Aorta (tissue), 5 donors: ENCODE measurements at regions not wholly inside any gene's neighbourhood (a gene's known extent, or its start where the extent isn't known, plus 50 kb on each side); places are given as distances from the start of the nearest gene placed in this dataset.
A peak's percentile ranks its signal among the peaks of the same experiment; 100 is the strongest.

Experiments used
- ATAC-seq: fragments of 200-7000 bp; cut with Tn5 transposase; one replicate; pipeline ENCODE4 v1.9.1; 2022; ENCODE audit warnings: moderate library complexity; ENCODE audit not compliant: low FRiP score
- DNase-seq, 2 donors: peaks; one replicate each; pipeline ENCODE4 v3.0.0-alpha.2; 2020
- H3K27ac ChIP-seq, 2 donors: one replicate each; pipeline ENCODE4 v1.5.1; 2013; ENCODE audit warnings: low read length in 2 of 2, mild to moderate bottlenecking in 2 of 2, moderate library complexity in 2 of 2, control low read depth in 1 of 2, inconsistent platforms in 1 of 2, low read depth in 1 of 2
- H3K27me3 ChIP-seq, 2 donors: one replicate each; pipeline ENCODE4 v1.6.1; 2013; ENCODE audit warnings: control low read depth in 1 of 2, low read length in 1 of 2, mild to moderate bottlenecking in 1 of 2, moderate library complexity in 1 of 2; ENCODE audit not compliant: insufficient read depth in 2 of 2, control insufficient read depth in 1 of 2
- H3K36me3 ChIP-seq, 2 donors: one replicate each; pipeline ENCODE4 v1.6.1; 2013; ENCODE audit warnings: control low read depth in 1 of 2, low read length in 1 of 2, mild to moderate bottlenecking in 1 of 2; ENCODE audit not compliant: insufficient read depth in 2 of 2, control insufficient read depth in 1 of 2
- H3K4me1 ChIP-seq, 2 donors: one replicate each; pipeline ENCODE4 v1.6.1; 2013; ENCODE audit warnings: low read length in 2 of 2, control low read depth in 1 of 2, mild to moderate bottlenecking in 1 of 2, moderate library complexity in 1 of 2; ENCODE audit not compliant: insufficient read depth in 2 of 2, control insufficient read depth in 1 of 2
- H3K4me3 ChIP-seq, 2 donors: one replicate each; pipeline ENCODE4 v1.5.1; 2013; ENCODE audit warnings: low read length in 2 of 2, control low read depth in 1 of 2, mild to moderate bottlenecking in 1 of 2
- H3K9me3 ChIP-seq: one replicate; pipeline ENCODE4 v1.6.1; 2013; ENCODE audit warnings: mild to moderate bottlenecking, low read length; ENCODE audit not compliant: control insufficient read depth
- WGBS, 2 donors: extraction: QIAGEN DNeasy Blood & Tissue Kit; methylation state at CpG; one replicate each; pipeline ENCODE4 v1.1.7; 2013; 5-methylcytosine and 5-hydroxymethylcytosine counted together
- intact Hi-C, 2 donors: fragments of 100-400 bp; cut with DNase I; formaldehyde crosslinking; loops; one replicate each; pipeline versions ENCODE4 v1.14.2 to v1.15.0; 2022
- donor health status: healthy with polysubstance abuse.
- donor health status: Bipolar disorder and iron deficiency.
- donor health status: DM: no; HTN: no; CAD: no.
- donor health status: DM: no; HTN: no; CAD: no.
- donor health status: DM: yes; HTN: yes; CAD: no.

DNA sequence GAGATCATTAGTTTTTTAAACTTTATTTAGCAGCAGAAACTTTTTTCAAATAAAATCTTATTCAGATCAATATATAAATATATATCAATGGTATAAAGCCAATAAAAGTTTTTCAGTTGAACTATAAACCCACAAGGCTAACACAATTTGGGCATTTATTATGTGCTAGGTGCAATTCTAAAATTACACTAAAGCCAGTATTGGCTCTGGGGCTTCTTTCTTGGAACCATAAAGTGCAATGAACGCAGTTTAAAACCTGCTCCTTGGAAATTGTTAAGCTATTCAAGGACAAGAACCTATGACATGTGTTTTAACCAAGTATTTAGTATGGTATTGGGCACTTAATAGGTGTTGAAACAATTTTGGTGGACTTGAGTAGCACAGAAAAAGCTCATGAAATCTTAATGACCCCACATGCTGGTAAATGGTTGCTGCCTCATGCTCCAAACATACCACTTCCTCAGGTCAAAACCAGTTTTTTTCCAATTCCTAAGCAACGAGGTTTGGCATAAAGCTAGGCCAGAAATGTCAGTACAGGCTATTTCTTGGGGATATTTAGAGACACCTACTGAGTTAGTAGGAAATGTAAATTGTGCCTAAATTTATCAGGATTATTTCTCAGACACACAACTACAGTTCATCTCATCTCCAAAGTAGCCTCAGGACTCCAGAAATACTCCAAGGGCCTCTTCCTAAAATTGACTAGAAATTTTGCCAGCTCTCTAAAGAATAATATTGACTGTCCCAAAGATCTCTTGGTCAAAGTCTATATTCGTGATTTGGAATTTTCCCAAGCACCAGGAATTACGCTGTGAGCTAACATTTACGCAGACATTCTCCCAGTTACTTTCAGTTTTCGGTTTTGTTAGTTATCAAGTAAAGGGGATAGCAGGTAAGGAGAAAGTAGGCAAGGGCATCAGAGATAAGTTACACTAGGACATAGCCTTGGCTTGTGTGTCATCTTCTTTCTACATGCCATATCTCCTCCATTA is 90.9 kb upstream of the LGSN start:
- 60 to 64% methylated on average over 6 of the region's 6 CpGs for WGBS, 2 donors
- ATAC-seq: no peak
- Histone ChIP-seq H3K9me3 (no peaks in the 10 kb centered on the region), H3K27me3 (no peaks in the 10 kb centered on the region), H3K27ac (no peak overlapping the region), H3K4me3 (no peak overlapping the region), H3K36me3 (no peaks in the 10 kb centered on the region), H3K4me1 (no peaks in the 10 kb centered on the region)
- no peak for DNase-seq
- intact Hi-C loops: no loop called here

DNA sequence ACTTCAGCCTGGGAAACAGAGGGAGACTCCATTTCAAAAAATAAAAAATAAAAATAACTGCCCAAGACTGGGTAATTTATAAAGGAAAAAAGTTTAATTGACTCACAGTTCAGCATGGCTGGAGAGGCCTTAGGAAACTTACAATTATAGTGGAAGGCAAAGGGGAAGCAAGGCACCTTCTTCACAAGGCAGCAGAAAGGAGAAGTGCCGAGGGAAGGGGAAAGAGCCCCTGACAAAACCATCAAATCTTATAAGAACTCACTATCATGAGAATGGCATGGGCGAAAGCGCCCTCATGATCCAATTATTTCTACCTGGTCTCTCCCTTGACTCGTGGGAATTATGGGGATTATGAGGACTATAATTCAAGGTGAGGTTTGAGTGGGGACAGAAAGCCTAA is 95.5 kb upstream of the LGSN start:
- intact Hi-C loops: no loop called here
- H3K4me1 ChIP-seq: no peaks in the 10 kb centered on the region
- 84 to 90% methylated on average over 4 of the region's 4 CpGs for WGBS, 2 donors

DNA sequence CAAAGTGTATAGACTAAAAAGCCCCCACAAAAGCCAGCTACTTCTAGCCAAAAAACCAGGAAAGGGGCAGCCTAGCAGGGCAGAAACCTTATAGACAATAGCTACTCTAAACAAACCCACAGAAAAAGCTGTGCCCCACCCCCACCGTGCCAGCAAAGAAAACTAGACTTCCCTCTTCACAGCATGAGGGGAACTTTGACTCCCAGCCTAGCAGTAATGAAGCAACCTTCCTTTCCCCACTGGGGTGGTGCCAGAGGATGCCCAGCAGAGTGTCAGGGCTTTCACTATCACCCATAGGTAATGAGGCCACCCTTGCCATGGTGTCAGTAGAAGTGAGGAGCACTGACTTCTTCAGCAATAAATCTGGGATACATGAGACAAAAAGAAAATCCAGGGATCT is 99.0 kb upstream of the LGSN start:
- ATAC-seq (no peak), DNase-seq (peak in 1 of 2 donors; percentile 66)
- H3K36me3 ChIP-seq: no peaks in the 10 kb centered on the region
- no peak overlapping the region for H3K4me3 ChIP-seq
- intact Hi-C loops: no loop called here
- H3K9me3 ChIP-seq: no peaks in the 10 kb centered on the region
- 49 to 68% methylated on average over 1 of the region's 1 CpG for WGBS, 2 donors
- peaks cover 0 to 1% of the 10 kb centered on the region in 2 donors for H3K27me3 ChIP-seq
- H3K27ac ChIP-seq: no peak overlapping the region
- no peaks in the 10 kb centered on the region for H3K4me1 ChIP-seq

More for the DNA sequence above, 95.5 kb upstream of the LGSN start:
- DNase-seq (no peak), ATAC-seq (no peak)
- H3K9me3 ChIP-seq: no peaks in the 10 kb centered on the region
- no peak overlapping the region for H3K4me3 ChIP-seq
- no peaks in the 10 kb centered on the region for H3K27me3 ChIP-seq
- H3K36me3 ChIP-seq: no peaks in the 10 kb centered on the region
- no peak overlapping the region for H3K27ac ChIP-seq

DNA sequence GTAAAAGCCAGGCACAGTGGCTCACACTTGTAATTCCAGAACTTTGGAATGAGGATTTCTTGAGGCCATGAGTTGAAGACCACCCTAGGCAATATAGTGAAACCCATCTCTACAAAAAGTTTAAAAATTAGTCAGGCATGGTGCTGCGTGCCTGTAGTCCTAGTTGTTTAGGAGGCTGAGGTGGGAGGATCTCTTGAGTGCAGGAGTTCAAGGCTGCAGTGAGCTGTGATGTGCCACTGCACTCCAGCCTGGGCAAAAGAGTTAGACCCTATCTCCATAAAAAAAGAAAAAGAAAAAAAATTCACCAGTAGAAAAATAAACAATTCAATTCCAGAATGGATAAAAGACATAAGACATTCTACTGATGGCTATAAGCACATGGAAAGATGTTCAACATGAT is 104.9 kb upstream of the LGSN start:
- no peaks in the 10 kb centered on the region for H3K9me3 ChIP-seq
- intact Hi-C loops: no loop called here
- WGBS, 2 donors: 77 to 83% methylated on average over 1 of the region's 1 CpG
- ATAC-seq: no peak
- H3K27ac ChIP-seq: no peak overlapping the region
- H3K36me3 ChIP-seq: no peaks in the 10 kb centered on the region
- H3K4me1 ChIP-seq: no peaks in the 10 kb centered on the region
- DNase-seq: no peak
- no peak overlapping the region for H3K4me3 ChIP-seq
- peaks cover 0 to 1% of the 10 kb centered on the region in 2 donors for H3K27me3 ChIP-seq

DNA sequence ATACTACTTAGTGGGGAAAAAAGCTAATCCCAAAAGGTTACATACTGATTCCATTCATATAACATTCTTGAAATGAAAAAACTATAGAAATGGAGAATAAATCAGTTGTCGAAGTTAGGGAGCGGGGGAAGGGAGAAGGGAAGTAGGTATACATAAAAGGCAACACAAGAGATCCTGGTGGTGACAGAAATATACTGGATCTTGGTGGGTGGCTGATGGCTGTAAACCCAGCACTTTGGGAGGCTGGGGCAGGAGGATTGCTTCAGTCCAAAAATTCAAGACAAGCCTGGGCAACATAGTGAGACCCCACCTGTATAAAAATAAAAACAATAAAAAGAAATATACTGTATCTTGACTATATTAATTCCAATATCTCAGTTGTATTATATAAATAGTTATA is 105.7 kb upstream of the LGSN start:
- intact Hi-C loops: no loop called here
- DNase-seq: no peak

DNA sequence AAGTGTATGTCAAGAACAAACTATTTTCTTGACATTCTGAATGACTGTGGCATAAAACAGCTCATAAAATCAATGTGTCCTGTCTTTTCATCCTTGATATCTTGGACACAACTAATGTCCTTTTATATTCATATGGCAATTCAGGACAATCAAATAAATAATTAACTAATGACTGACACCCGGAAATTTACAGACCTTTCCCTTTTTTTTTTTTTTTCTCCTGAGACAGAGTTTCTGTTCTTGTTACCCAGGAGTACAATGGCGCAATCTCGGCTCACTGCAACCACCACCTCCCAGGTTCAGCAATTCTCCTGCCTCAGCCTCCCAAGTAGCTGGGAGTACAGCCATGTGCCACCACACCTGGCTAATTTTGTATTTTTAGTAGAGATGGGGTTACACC is 107.1 kb upstream of the LGSN start:
- Histone ChIP-seq H3K27ac (no peak overlapping the region), H3K4me1 (no peaks in the 10 kb centered on the region), H3K27me3 (no peaks in the 10 kb centered on the region), H3K9me3 (no peaks in the 10 kb centered on the region), H3K36me3 (no peaks in the 10 kb centered on the region), H3K4me3 (no peak overlapping the region)
- WGBS, 2 donors: 89 to 90% methylated on average over 3 of the region's 3 CpGs
- DNase-seq (no peak), ATAC-seq (no peak)
- intact Hi-C loops: no loop called here

More for the DNA sequence above, 105.7 kb upstream of the LGSN start:
- Histone ChIP-seq H3K9me3 (no peaks in the 10 kb centered on the region), H3K4me3 (no peak overlapping the region), H3K4me1 (no peaks in the 10 kb centered on the region), H3K27me3 (no peaks in the 10 kb centered on the region), H3K27ac (no peak overlapping the region), H3K36me3 (no peaks in the 10 kb centered on the region)
- 82 to 86% methylated on average over 2 of the region's 2 CpGs for WGBS, 2 donors
- no peak for ATAC-seq

DNA sequence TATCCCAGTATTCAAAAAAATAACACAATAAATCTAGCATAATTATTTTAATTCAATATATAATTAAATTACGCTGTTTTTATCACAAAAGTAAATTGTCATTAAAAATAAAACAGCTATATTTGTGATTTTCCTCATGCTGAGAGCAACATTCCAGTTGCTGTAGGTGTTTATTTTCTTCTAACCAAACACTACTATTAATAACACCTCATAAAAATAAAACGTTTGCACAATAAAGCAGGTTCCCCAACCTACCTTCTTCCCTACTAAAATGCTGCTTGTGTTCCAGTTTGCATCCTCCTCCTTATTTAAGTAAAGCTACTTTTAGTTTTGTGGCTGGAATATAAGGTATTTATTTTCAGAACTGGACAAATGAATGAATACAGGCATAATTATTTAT is 108.2 kb upstream of the LGSN start:
- H3K27me3 ChIP-seq: no peaks in the 10 kb centered on the region
- ATAC-seq: no peak
- intact Hi-C loops: no loop called here
- 71% methylated on average over 2 of the region's 2 CpGs for WGBS, 2 donors
- DNase-seq: no peak
- no peaks in the 10 kb centered on the region for H3K9me3 ChIP-seq
- H3K27ac ChIP-seq: no peak overlapping the region
- no peak overlapping the region for H3K4me3 ChIP-seq
- no peaks in the 10 kb centered on the region for H3K4me1 ChIP-seq
- no peaks in the 10 kb centered on the region for H3K36me3 ChIP-seq

DNA sequence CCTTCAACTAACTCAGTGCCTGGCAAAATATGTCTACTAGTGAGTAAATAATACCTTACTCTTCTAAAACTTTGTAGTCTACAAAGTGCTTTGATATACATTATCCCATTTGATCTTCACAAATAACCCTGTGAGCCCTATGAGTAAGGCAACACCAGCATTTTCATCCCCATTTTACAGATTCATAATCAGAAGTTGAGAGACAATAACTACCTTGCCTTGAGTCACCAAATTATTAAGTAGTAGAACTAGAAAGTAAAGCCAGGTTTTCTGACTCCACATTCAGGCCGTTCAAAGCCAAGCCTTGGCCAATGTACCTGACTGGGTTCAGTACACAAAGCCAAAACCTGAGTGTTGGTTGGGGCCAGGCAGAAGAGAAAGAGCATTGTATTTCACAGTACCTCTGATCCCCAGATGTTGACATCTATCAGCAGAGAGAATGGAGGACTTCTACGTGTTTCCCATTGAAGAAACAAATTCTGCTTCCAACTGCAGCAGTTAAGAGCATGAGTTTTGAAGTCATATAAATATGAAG is 111.3 kb upstream of the LGSN start:
- no peaks in the 10 kb centered on the region for H3K9me3 ChIP-seq
- no peaks in the 10 kb centered on the region for H3K36me3 ChIP-seq
- intact Hi-C loops: no loop called here
- no peaks in the 10 kb centered on the region for H3K4me1 ChIP-seq
- DNase-seq (no peak), ATAC-seq (no peak)
- H3K4me3 ChIP-seq: no peak overlapping the region
- WGBS, 2 donors: 70 to 73% methylated on average over 2 of the region's 2 CpGs
- no peak overlapping the region for H3K27ac ChIP-seq
- H3K27me3 ChIP-seq: no peaks in the 10 kb centered on the region

DNA sequence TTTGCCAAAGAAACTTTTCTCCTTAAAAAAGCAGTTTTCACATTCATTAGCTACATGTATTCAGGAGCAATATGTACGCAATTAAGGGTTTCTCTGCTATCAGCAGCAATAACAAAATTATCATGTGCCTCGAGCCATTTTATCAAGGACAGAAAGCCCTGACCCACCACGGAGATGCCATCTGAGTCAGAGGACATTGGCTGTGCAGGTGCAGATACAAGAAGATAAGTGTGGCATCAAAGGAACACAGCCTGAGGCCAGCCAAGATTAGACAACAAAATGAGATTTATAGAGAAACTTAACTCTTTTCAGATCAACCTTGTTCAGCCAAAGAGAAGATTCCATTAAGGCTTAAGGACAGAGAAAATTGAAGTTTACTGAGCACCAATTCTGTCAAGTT is 115.2 kb upstream of the LGSN start:
- Histone ChIP-seq H3K9me3 (no peaks in the 10 kb centered on the region), H3K4me1 (no peaks in the 10 kb centered on the region), H3K27ac (no peak overlapping the region), H3K36me3 (no peaks in the 10 kb centered on the region), H3K27me3 (no peaks in the 10 kb centered on the region), H3K4me3 (no peak overlapping the region)
- ATAC-seq (no peak), DNase-seq (no peak)
- WGBS, 2 donors: 60 to 75% methylated on average over 3 of the region's 3 CpGs
- intact Hi-C loops: no loop called here
